NCI-H2196 (cell line): ENCODE measurements at regions not wholly inside any gene's neighbourhood (a gene's known extent, or its start where the extent isn't known, plus 50 kb on each side); places are given as distances from the start of the nearest gene placed in this dataset.

Experiments used
- DNase-seq: peaks from one replicate; lab custom pipeline; 2025; ENCODE audit not compliant: unreplicated experiment; lab: John Stamatoyannopoulos, UW

- peak; percentile 55 for DNase-seq
Observed at GRCh38 chr13:23980160-23980551, 82.9 kb upstream of the C1QTNF9B start.

- no peak for DNase-seq
Observed at GRCh38 chr13:23983671-23984070, 86.4 kb upstream of the C1QTNF9B start.

- DNase-seq, result no peak
Observed at GRCh38 chr13:23984546-23984945, 87.2 kb upstream of the C1QTNF9B start.

- DNase-seq, result no peak
Observed at GRCh38 chr13:23985060-23985459, 87.8 kb upstream of the C1QTNF9B start.

GRCh38 chr13:23985839-23986238, 88.5 kb upstream of the C1QTNF9B start:
- DNase-seq, result no peak

- no peak for DNase-seq
Observed at GRCh38 chr13:23986619-23987018, 89.3 kb upstream of the C1QTNF9B start.

GRCh38 chr13:23987331-23987894, 90.1 kb upstream of the C1QTNF9B start:
- no peak for DNase-seq

- no peak for DNase-seq
Observed at GRCh38 chr13:23988546-23989122, 91.3 kb upstream of the C1QTNF9B start.

- DNase-seq, result no peak
Observed at GRCh38 chr13:23990455-23990854, 93.2 kb upstream of the C1QTNF9B start.

- no peak for DNase-seq
Observed at GRCh38 chr13:23991119-23991518, 93.8 kb upstream of the C1QTNF9B start.

GRCh38 chr13:23992781-23993679, 95.7 kb upstream of the C1QTNF9B start:
- no peak for DNase-seq

GRCh38 chr13:23993680-23993985, 96.3 kb upstream of the C1QTNF9B start:
- no peak for DNase-seq

GRCh38 chr13:23995283-23996073, 98.2 kb upstream of the C1QTNF9B start:
- DNase-seq, result no peak

- DNase-seq, result no peak
Observed at GRCh38 chr13:23996456-23996855, 99.2 kb upstream of the C1QTNF9B start.

GRCh38 chr13:23999424-23999823, 102.1 kb upstream of the C1QTNF9B start:
- DNase-seq, result no peak

- DNase-seq, result no peak
Observed at GRCh38 chr13:24002206-24002815, 105.0 kb upstream of the C1QTNF9B start.

GRCh38 chr13:24004142-24004899, 107.0 kb upstream of the C1QTNF9B start:
- no peak for DNase-seq

GRCh38 chr13:24004971-24005370, 107.7 kb upstream of the C1QTNF9B start:
- DNase-seq, result no peak

- DNase-seq, result no peak
Observed at GRCh38 chr13:24005755-24006281, 108.5 kb upstream of the C1QTNF9B start.
